ENCODE measurements at regions not wholly inside any gene's neighbourhood (a gene's known extent, or its start where the extent isn't known, plus 50 kb on each side); places are given as distances from the start of the nearest gene placed in this dataset.

- TF ChIP-seq CTCF (IDR thresholded peaks at IDR 0.05) (no peak), POLR2A (IDR thresholded peaks at IDR 0.05) (no peak)
Observed at GRCh38 chr9:13971415-13971814, 342.5 kb downstream of the NFIB start.

Data from thyroid gland (tissue), 4 donors.